ENCODE measurements at regions not wholly inside any gene's neighbourhood (a gene's known extent, or its start where the extent isn't known, plus 50 kb on each side); places are given as distances from the start of the nearest gene placed in this dataset.

DNA sequence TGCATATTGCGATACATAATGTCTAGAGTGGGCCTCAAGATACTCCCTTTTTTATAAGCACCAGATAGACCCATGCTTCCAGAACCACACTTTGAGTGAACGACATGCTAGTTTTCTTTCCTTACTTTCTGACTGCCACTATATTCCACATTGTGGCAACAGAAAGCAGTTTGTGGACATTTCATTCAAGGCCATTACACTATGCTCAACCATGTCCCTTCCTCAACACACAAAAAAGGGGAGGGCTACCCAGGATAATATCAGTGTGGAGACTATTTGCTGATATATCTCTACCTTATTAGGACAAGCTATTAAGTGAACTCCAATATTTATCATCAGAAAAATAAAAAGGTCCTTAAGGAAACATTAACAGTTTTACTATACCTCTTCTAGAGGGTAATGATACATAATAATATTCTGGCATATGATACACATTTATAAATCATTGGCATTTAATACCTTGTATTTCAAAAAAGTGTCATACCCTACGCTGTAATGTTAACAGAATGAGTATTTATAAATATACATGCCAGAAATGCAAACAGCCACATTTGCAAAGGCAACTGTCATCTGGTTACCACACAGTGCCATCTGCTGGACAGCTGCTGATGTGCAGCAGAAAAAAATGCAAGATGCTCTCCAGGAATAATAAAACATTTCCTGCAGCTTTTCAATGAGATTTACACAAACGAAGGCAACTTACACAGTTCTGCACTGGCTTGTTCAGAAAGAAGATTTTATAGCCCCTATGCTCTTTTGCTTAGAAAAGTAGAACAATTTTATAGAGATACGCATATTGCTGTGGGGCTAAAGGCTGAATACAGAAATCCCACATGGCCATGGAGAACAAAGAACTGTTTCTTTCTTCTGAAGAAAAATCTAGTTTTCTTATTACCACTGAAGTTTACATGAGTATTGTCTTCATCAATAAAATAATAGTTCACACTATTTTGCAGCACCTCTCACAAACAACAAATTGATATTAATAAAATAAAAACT is 182.2 kb upstream of the GRIP1 start:
- Histone ChIP-seq H3K4me1 (ENCODE audit: control extremely low read depth in 1 of 4, control insufficient read depth in 4 of 4, insufficient read depth in 4 of 4, low read length in 3 of 4) (peaks cover 0 to 2% (median 0%) of the 10 kb centered on the region in 4 experiments), H3K36me3 (ENCODE audit: control insufficient read depth in 4 of 4, insufficient read depth in 4 of 4, low read length in 3 of 4) (no peaks in the 10 kb centered on the region), H3K27ac (ENCODE audit: insufficient read depth in 1 of 2, low read depth in 1 of 2, low read length in 2 of 2, poor library complexity in 1 of 2, severe bottlenecking in 2 of 2) (no peak overlapping the region), H3K4me3 (ENCODE audit: control insufficient read depth in 1 of 7, extremely low read depth in 1 of 7, insufficient read depth in 4 of 7, low read depth in 2 of 7, low read length in 6 of 7) (no peak overlapping the region), H3K27me3 (replicated peaks in 2 of 5; ENCODE audit: control insufficient read depth in 4 of 5, insufficient read depth in 5 of 5, low read length in 4 of 5) (peaks cover 0 to 4% (median 0%) of the 10 kb centered on the region in 5 experiments), H3K9me3 (ENCODE audit: control extremely low read depth in 1 of 5, control insufficient read depth in 4 of 5, insufficient read depth in 2 of 5, low read depth in 1 of 5, low read length in 4 of 5) (no peaks in the 10 kb centered on the region)
- ChIA-PET POLR2A (no interaction called here), CTCF (interaction anchor here (0.6 to 3.1 kb wide), 20 partner anchors 10 to 714 kb away, joined by 3 to 19 read pairs (median 3); no protein-coding TSS in a partner anchor)
- 97% methylated on average over 3 of the region's 5 CpGs for WGBS (ENCODE audit: insufficient coverage)
- DNase-seq, result peak; percentile 59 to 80 (median 74)

DNA sequence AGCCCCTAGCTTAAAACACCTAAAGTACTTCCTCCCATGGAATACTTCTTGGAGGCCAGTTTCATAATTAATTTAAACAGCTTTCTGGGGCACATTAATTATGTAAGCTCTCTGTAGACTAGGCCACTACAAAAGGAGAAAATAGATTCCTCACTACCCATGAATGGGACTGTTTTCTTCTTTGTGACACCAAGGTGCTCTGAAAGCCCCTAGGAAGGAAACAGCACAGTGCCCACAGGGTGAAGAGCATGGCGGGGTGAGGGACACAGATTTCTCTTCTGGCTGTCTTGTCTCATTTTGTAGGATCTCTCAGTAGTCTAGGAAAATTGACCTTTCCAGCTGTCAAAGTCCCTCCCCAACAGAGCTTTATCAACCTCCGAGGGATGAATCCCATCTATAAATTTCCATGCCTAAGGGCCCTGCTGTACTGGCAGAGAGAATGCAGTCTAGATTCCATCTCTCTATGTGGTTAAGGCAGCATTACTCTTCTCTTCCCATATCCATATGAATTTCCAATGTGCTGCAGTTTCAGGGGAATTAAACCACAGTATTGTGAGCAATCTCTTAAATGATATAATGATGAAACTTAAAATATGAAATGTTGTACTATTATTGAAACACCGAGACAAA is 183.6 kb upstream of the GRIP1 start:
- WGBS (ENCODE audit: insufficient coverage), result no CpG with 5 or more reads among the region's 3 CpGs
- no peak overlapping the region for H3K27ac ChIP-seq (ENCODE audit: insufficient read depth in 1 of 2, low read depth in 1 of 2, low read length in 2 of 2, poor library complexity in 1 of 2, severe bottlenecking in 2 of 2)
- no peaks in the 10 kb centered on the region for H3K36me3 ChIP-seq (ENCODE audit: control insufficient read depth in 4 of 4, insufficient read depth in 4 of 4, low read length in 3 of 4)
- H3K4me3 ChIP-seq (ENCODE audit: control insufficient read depth in 1 of 7, extremely low read depth in 1 of 7, insufficient read depth in 4 of 7, low read depth in 2 of 7, low read length in 6 of 7), result no peak overlapping the region
- H3K4me1 ChIP-seq (ENCODE audit: control extremely low read depth in 1 of 4, control insufficient read depth in 4 of 4, insufficient read depth in 4 of 4, low read length in 3 of 4), result peaks cover 0 to 2% (median 0%) of the 10 kb centered on the region in 4 experiments
- DNase-seq, result no peak
- POLR2A ChIA-PET, result no interaction called here
- CTCF ChIA-PET, result interaction anchor here (0.7 to 3.1 kb wide), 5 partner anchors 10 to 164 kb away, joined by 3 to 19 read pairs (median 3); no protein-coding TSS in a partner anchor
- H3K9me3 ChIP-seq (ENCODE audit: control extremely low read depth in 1 of 5, control insufficient read depth in 4 of 5, insufficient read depth in 2 of 5, low read depth in 1 of 5, low read length in 4 of 5), result no peaks in the 10 kb centered on the region
- peaks cover 0 to 4% (median 0%) of the 10 kb centered on the region in 5 experiments for H3K27me3 ChIP-seq (replicated peaks in 2 of 5; ENCODE audit: control insufficient read depth in 4 of 5, insufficient read depth in 5 of 5, low read length in 4 of 5)

DNA sequence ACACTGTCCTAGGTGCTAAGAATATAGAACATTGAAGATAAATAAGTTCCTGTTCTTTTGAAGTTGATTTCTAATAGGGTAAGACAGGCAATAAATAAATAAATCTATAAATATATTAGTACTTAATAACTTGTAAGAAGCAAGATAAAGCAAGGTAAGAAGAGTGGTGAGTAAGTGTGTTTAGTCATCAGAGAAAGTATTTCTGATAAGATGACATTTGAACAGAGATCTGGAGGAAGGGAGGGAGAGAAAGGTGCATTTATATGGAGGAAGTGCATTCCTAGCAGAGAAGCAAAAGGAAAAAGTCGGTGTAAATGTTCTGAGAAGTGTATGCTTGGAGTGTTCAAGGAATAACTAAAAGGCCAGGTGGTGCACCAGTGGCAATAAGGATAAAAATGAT is 184.4 kb upstream of the GRIP1 start:
- Histone ChIP-seq H3K4me3 (ENCODE audit: control insufficient read depth in 1 of 7, extremely low read depth in 1 of 7, insufficient read depth in 4 of 7, low read depth in 2 of 7, low read length in 6 of 7) (no peak overlapping the region), H3K36me3 (ENCODE audit: control insufficient read depth in 4 of 4, insufficient read depth in 4 of 4, low read length in 3 of 4) (no peaks in the 10 kb centered on the region), H3K27me3 (replicated peaks in 2 of 5; ENCODE audit: control insufficient read depth in 4 of 5, insufficient read depth in 5 of 5, low read length in 4 of 5) (peaks cover 0 to 4% (median 0%) of the 10 kb centered on the region in 5 experiments), H3K4me1 (ENCODE audit: control extremely low read depth in 1 of 4, control insufficient read depth in 4 of 4, insufficient read depth in 4 of 4, low read length in 3 of 4) (peaks cover 0 to 2% (median 0%) of the 10 kb centered on the region in 4 experiments), H3K9me3 (ENCODE audit: control extremely low read depth in 1 of 5, control insufficient read depth in 4 of 5, insufficient read depth in 2 of 5, low read depth in 1 of 5, low read length in 4 of 5) (no peaks in the 10 kb centered on the region), H3K27ac (ENCODE audit: insufficient read depth in 1 of 2, low read depth in 1 of 2, low read length in 2 of 2, poor library complexity in 1 of 2, severe bottlenecking in 2 of 2) (no peak overlapping the region)
- ChIA-PET CTCF (no interaction called here), POLR2A (no interaction called here)
- DNase-seq, result no peak
- WGBS (ENCODE audit: insufficient coverage), result 100% methylated on average over 1 of the region's 1 CpG

DNA sequence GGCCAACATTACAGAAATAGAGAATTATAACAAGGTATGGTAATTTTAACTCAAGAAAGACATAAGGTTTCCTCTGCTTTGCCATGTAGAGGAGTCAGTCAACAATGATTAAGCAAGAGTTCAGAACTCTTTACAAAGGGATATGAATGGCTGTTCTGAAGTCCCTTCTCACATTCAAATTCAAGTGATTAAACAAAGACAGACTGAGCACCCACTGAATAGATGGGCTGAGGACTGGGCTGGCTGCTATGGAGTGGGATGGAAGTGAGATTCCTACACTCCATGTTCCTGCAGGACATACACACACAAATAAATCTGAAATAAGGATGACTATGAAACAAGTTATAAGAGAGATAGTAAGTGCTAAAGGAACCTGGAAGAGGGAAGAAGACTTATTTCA is 199.0 kb upstream of the GRIP1 start:
- Histone ChIP-seq H3K36me3 (ENCODE audit: control insufficient read depth in 4 of 4, insufficient read depth in 4 of 4, low read length in 3 of 4) (no peaks in the 10 kb centered on the region), H3K27me3 (replicated peaks in 2 of 5; ENCODE audit: control insufficient read depth in 4 of 5, insufficient read depth in 5 of 5, low read length in 4 of 5) (no peaks in the 10 kb centered on the region), H3K4me3 (ENCODE audit: control insufficient read depth in 1 of 7, extremely low read depth in 1 of 7, insufficient read depth in 4 of 7, low read depth in 2 of 7, low read length in 6 of 7) (no peak overlapping the region), H3K9me3 (ENCODE audit: control extremely low read depth in 1 of 5, control insufficient read depth in 4 of 5, insufficient read depth in 2 of 5, low read depth in 1 of 5, low read length in 4 of 5) (no peaks in the 10 kb centered on the region), H3K4me1 (ENCODE audit: control extremely low read depth in 1 of 4, control insufficient read depth in 4 of 4, insufficient read depth in 4 of 4, low read length in 3 of 4) (no peaks in the 10 kb centered on the region), H3K27ac (ENCODE audit: insufficient read depth in 1 of 2, low read depth in 1 of 2, low read length in 2 of 2, poor library complexity in 1 of 2, severe bottlenecking in 2 of 2) (no peak overlapping the region)
- ChIA-PET POLR2A (no interaction called here), CTCF (interaction anchor here (0.5 kb wide), 1 partner anchor 311 kb away, joined by 3 read pairs; no protein-coding TSS in a partner anchor)
- DNase-seq, result no peak

DNA sequence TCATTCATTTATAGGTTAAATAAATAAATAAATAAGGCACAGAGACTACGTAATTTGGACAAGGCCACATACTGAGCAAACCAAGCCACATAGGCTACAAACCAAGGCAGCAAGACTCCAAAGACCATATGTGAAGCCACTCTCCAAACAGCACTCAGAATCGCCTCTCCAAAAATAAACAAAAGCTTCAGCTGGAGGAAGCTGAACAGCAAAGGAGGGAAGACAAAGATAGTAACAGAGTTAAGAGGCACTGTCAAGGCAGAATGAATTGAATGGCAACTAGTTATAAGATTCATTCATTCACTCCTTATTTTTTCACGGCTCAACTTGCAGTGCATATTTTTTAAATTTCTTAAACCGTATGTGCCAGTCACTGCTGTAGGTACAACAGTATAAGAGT is 200.5 kb upstream of the GRIP1 start:
- Histone ChIP-seq H3K27me3 (replicated peaks in 2 of 5; ENCODE audit: control insufficient read depth in 4 of 5, insufficient read depth in 5 of 5, low read length in 4 of 5) (no peaks in the 10 kb centered on the region), H3K36me3 (ENCODE audit: control insufficient read depth in 4 of 4, insufficient read depth in 4 of 4, low read length in 3 of 4) (no peaks in the 10 kb centered on the region), H3K27ac (ENCODE audit: insufficient read depth in 1 of 2, low read depth in 1 of 2, low read length in 2 of 2, poor library complexity in 1 of 2, severe bottlenecking in 2 of 2) (no peak overlapping the region), H3K9me3 (ENCODE audit: control extremely low read depth in 1 of 5, control insufficient read depth in 4 of 5, insufficient read depth in 2 of 5, low read depth in 1 of 5, low read length in 4 of 5) (no peaks in the 10 kb centered on the region), H3K4me1 (ENCODE audit: control extremely low read depth in 1 of 4, control insufficient read depth in 4 of 4, insufficient read depth in 4 of 4, low read length in 3 of 4) (no peaks in the 10 kb centered on the region), H3K4me3 (ENCODE audit: control insufficient read depth in 1 of 7, extremely low read depth in 1 of 7, insufficient read depth in 4 of 7, low read depth in 2 of 7, low read length in 6 of 7) (no peak overlapping the region)
- WGBS (ENCODE audit: insufficient coverage), result no CpG with 5 or more reads among the region's 4 CpGs
- CTCF ChIA-PET, result no interaction called here
- POLR2A ChIA-PET, result no interaction called here
- no peak for DNase-seq

DNA sequence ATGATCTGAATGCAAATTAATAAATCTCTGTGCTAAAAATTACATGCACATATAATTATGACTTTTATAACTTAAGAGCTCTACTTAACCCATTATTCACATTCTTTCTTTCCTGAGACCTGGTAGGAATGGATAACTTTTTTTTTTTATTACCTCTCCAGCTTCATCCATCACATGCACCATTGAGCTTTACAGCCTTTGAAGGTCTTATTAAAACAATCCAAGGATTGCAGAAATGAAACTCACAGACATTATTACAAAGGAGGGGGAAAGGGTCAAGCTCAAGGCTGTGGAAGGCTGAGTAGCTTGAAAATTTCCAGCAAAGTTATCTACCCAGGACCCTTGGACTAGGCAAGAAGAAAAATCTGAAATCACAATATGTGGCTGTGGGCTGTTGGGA is 202.5 kb upstream of the GRIP1 start:
- no peaks in the 10 kb centered on the region for H3K9me3 ChIP-seq (ENCODE audit: control extremely low read depth in 1 of 5, control insufficient read depth in 4 of 5, insufficient read depth in 2 of 5, low read depth in 1 of 5, low read length in 4 of 5)
- no peak overlapping the region for H3K27ac ChIP-seq (ENCODE audit: insufficient read depth in 1 of 2, low read depth in 1 of 2, low read length in 2 of 2, poor library complexity in 1 of 2, severe bottlenecking in 2 of 2)
- H3K4me3 ChIP-seq (ENCODE audit: control insufficient read depth in 1 of 7, extremely low read depth in 1 of 7, insufficient read depth in 4 of 7, low read depth in 2 of 7, low read length in 6 of 7), result no peak overlapping the region
- POLR2A ChIA-PET, result no interaction called here
- H3K4me1 ChIP-seq (ENCODE audit: control extremely low read depth in 1 of 4, control insufficient read depth in 4 of 4, insufficient read depth in 4 of 4, low read length in 3 of 4), result no peaks in the 10 kb centered on the region
- CTCF ChIA-PET, result interaction anchor here (1.0 kb wide), 1 partner anchor 186 kb away, joined by 3 read pairs; no protein-coding TSS in a partner anchor
- no peak for DNase-seq
- H3K27me3 ChIP-seq (replicated peaks in 2 of 5; ENCODE audit: control insufficient read depth in 4 of 5, insufficient read depth in 5 of 5, low read length in 4 of 5), result no peaks in the 10 kb centered on the region
- no peaks in the 10 kb centered on the region for H3K36me3 ChIP-seq (ENCODE audit: control insufficient read depth in 4 of 4, insufficient read depth in 4 of 4, low read length in 3 of 4)

DNA sequence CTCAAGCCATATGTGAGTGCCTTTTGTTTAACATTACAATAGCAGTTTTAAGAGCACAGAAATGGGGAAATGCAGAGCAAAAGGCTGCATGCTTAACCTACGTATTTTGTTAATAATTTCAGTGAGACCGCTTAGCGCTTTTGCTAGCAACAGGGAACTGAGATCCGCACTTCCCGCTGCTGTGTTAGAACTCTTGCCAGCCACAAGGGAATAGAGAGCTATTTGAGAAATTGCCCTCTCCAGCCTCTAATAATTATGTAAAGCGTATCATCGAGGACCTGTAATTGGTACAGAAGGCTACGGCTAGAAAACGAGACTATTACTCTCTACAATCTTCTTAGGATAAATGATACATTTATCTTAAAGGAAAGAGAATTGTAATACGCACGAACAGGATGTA is 205.2 kb upstream of the GRIP1 start:
- Histone ChIP-seq H3K4me3 (ENCODE audit: control insufficient read depth in 1 of 7, extremely low read depth in 1 of 7, insufficient read depth in 4 of 7, low read depth in 2 of 7, low read length in 6 of 7) (no peak overlapping the region), H3K36me3 (ENCODE audit: control insufficient read depth in 4 of 4, insufficient read depth in 4 of 4, low read length in 3 of 4) (no peaks in the 10 kb centered on the region), H3K27ac (ENCODE audit: insufficient read depth in 1 of 2, low read depth in 1 of 2, low read length in 2 of 2, poor library complexity in 1 of 2, severe bottlenecking in 2 of 2) (no peak overlapping the region), H3K27me3 (replicated peaks in 2 of 5; ENCODE audit: control insufficient read depth in 4 of 5, insufficient read depth in 5 of 5, low read length in 4 of 5) (no peaks in the 10 kb centered on the region), H3K4me1 (ENCODE audit: control extremely low read depth in 1 of 4, control insufficient read depth in 4 of 4, insufficient read depth in 4 of 4, low read length in 3 of 4) (no peaks in the 10 kb centered on the region), H3K9me3 (ENCODE audit: control extremely low read depth in 1 of 5, control insufficient read depth in 4 of 5, insufficient read depth in 2 of 5, low read depth in 1 of 5, low read length in 4 of 5) (no peaks in the 10 kb centered on the region)
- ChIA-PET CTCF (interaction anchor here (1.3 kb wide), 1 partner anchor 12 kb away, joined by 4 read pairs; no protein-coding TSS in a partner anchor), POLR2A (no interaction called here)
- WGBS (ENCODE audit: insufficient coverage), result 86% methylated on average over 4 of the region's 11 CpGs
- no peak for DNase-seq
